IMR-90 (cell line): ENCODE measurements at regions not wholly inside any gene's neighbourhood (a gene's known extent, or its start where the extent isn't known, plus 50 kb on each side); places are given as distances from the start of the nearest gene placed in this dataset.
"Not testable (repeated sequence)": the region's sequence is repeated elsewhere in the genome, so short reads cannot be mapped to it uniquely, and the experiment has no call there.

Experiments
- ATAC-seq: fragments of 200-7000 bp; cut with Tn5 transposase; 2 replicates; pipeline ENCODE4 v1.9.1; 2020; ENCODE audit warnings: low read depth, mild to moderate bottlenecking, moderate library complexity
- BruUV-seq: library from RNA; stranded (reverse); fragments of 400-500 nt; replicated peaks from 2 replicates; lab custom pipeline; 2021; lab: Mats Ljungman, UMichigan
- CTCF ChIA-PET: fragments of 300-600 bp; formaldehyde crosslinking; extraction: SDS; loops from one replicate; lab custom pipeline; 2021; ENCODE audit warnings: antibody characterized with exemption; lab: Yijun Ruan, JAX
- POLR2A ChIA-PET: fragments of 300-600 bp; sonication (Branson Sonifier 250); formaldehyde crosslinking; loops from one replicate; lab custom pipeline; 2022; ENCODE audit warnings: antibody characterized with exemption; ENCODE audit not compliant: unreplicated experiment; lab: Charles Lee
- DNase-seq: peaks from one replicate; pipeline ENCODE4 v3.0.0; 2013
- H2AFZ ChIP-seq: replicated peaks from 2 replicates; pipeline ENCODE3; 2013; ENCODE audit warnings: low read length, mild to moderate bottlenecking; ENCODE audit not compliant: poor library complexity
- H2AK5ac ChIP-seq: 2 replicates; pipeline ENCODE4 v1.6.1; 2013; ENCODE audit warnings: low read depth, low read length, inconsistent platforms
- H2AK9ac ChIP-seq: replicated peaks from 2 replicates; pipeline ENCODE3; 2013; ENCODE audit warnings: mild to moderate bottlenecking, low read depth, low read length, moderate library complexity; ENCODE audit not compliant: poor library complexity
- H2BK120ac ChIP-seq: 2 replicates; pipeline ENCODE4 v1.6.1; 2013; ENCODE audit warnings: low read depth, low read length, inconsistent platforms
- H2BK15ac ChIP-seq: 3 replicates; pipeline ENCODE4 v1.6.1; 2013; ENCODE audit warnings: low read depth, low read length, inconsistent platforms
- H2BK20ac ChIP-seq: 2 replicates; pipeline ENCODE4 v1.6.1; 2013; ENCODE audit warnings: low read depth, mild to moderate bottlenecking, inconsistent platforms, low read length, moderate library complexity
- H2BK5ac ChIP-seq: 2 replicates; pipeline ENCODE4 v1.6.1; 2013; ENCODE audit warnings: mild to moderate bottlenecking, low read depth, low read length, inconsistent platforms; ENCODE audit not compliant: poor library complexity, severe bottlenecking
- H3K14ac ChIP-seq: replicated peaks from 2 replicates; pipeline ENCODE4 v1.6.1; 2013; ENCODE audit warnings: low read depth, low read length, inconsistent platforms
- H3K18ac ChIP-seq: 2 replicates; pipeline ENCODE4 v1.6.1; 2013; ENCODE audit warnings: low read depth, low read length, control low read depth
- H3K23ac ChIP-seq: 2 replicates; pipeline ENCODE4 v1.6.1; 2013; ENCODE audit warnings: low read depth, low read length, inconsistent platforms
- H3K27ac ChIP-seq: 2 replicates; pipeline ENCODE4 v1.5.1; 2013; ENCODE audit warnings: mild to moderate bottlenecking, control low read depth, low read length; ENCODE audit not compliant: insufficient read depth
- H3K27me3 ChIP-seq: 2 replicates; pipeline ENCODE4 v1.6.1; 2013; ENCODE audit warnings: low read length; ENCODE audit not compliant: control insufficient read depth, insufficient read depth
- H3K36me3 ChIP-seq: 2 replicates; pipeline ENCODE4 v1.6.1; 2013; ENCODE audit warnings: low read length, mixed read lengths; ENCODE audit not compliant: control insufficient read depth, insufficient read depth
- H3K4ac ChIP-seq: 2 replicates; pipeline ENCODE4 v1.6.1; 2013; ENCODE audit warnings: low read depth, low read length, inconsistent platforms
- H3K4me1 ChIP-seq: 2 replicates; pipeline ENCODE4 v1.6.1; 2013; ENCODE audit warnings: low read length, mixed read lengths; ENCODE audit not compliant: control insufficient read depth, insufficient read depth
- H3K4me2 ChIP-seq: 2 replicates; pipeline ENCODE4 v1.6.1; 2013; ENCODE audit warnings: low read depth, mild to moderate bottlenecking, control low read depth, low read length, moderate library complexity
- H3K4me3 ChIP-seq: 2 replicates; pipeline ENCODE4 v1.5.1; 2013; ENCODE audit warnings: low read depth, mild to moderate bottlenecking, control low read depth, low read length, moderate library complexity; ENCODE audit not compliant: insufficient read depth
- H3K56ac ChIP-seq: 2 replicates; pipeline ENCODE4 v1.6.1; 2013; ENCODE audit warnings: low read length, inconsistent platforms; ENCODE audit not compliant: insufficient read depth; ENCODE audit errors: extremely low read depth
- H3K79me1 ChIP-seq, 2 experiments: 2 replicates each; pipeline ENCODE4 v1.6.1; 2013; ENCODE audit warnings: low read length in 2 of 2, inconsistent platforms in 1 of 2, low read depth in 1 of 2
- H3K9ac ChIP-seq: 2 replicates; pipeline ENCODE4 v1.6.1; 2013; ENCODE audit warnings: low read depth, low read length, control low read depth
- H3K9me1 ChIP-seq: 2 replicates; pipeline ENCODE4 v1.6.1; 2013; ENCODE audit warnings: low read length, inconsistent platforms; ENCODE audit not compliant: insufficient read depth
- H3K9me3 ChIP-seq: 2 replicates; pipeline ENCODE4 v1.6.1; 2013; ENCODE audit warnings: low read length; ENCODE audit not compliant: control insufficient read depth, insufficient read depth
- H4K20me1 ChIP-seq: 2 replicates; pipeline ENCODE4 v1.6.1; 2013; ENCODE audit warnings: low read length, inconsistent platforms; ENCODE audit not compliant: insufficient read depth
- H4K5ac ChIP-seq: 2 replicates; pipeline ENCODE4 v1.6.1; 2013; ENCODE audit warnings: mild to moderate bottlenecking, low read depth, low read length, control low read depth
- H4K8ac ChIP-seq, 2 experiments: 2 replicates each; pipeline ENCODE4 v1.6.1; 2013; ENCODE audit warnings: low read depth in 2 of 2, low read length in 2 of 2, control low read depth in 1 of 2, inconsistent platforms in 1 of 2
- H4K91ac ChIP-seq: 2 replicates; pipeline ENCODE4 v1.6.1; 2013; ENCODE audit warnings: low read depth, low read length, inconsistent platforms; ENCODE audit not compliant: insufficient read depth
- WGBS, 2 experiments: methylation state at CpG; one replicate each; pipeline versions ENCODE4 v1.1.5 to v1.1.7; 2013; ENCODE audit warnings: missing lambda C conversion rate in 2 of 2; ENCODE audit not compliant: insufficient read length in 1 of 2; ENCODE audit errors: extremely low coverage in 2 of 2; 5-methylcytosine and 5-hydroxymethylcytosine counted together
- dilution Hi-C: fragments of 300-500 bp; cut with HindIII; formaldehyde crosslinking; loops from one replicate; pipeline ENCODE4 v1.14.3; 2018; ENCODE audit warnings: low sequenced_read_pairs; ENCODE audit not compliant: unreplicated experiment
- in situ Hi-C: fragments of 300-500 bp; cut with MboI; formaldehyde crosslinking; loops from 3 replicates; pipeline ENCODE4 v1.14.3; 2019; ENCODE audit warnings: low sequenced_read_pairs, inconsistent platforms, mixed read lengths
- intact Hi-C: fragments of 100-400 bp; cut with micrococcal nuclease; formaldehyde crosslinking; loops from 2 replicates; pipeline ENCODE4 v1.10.0; 2022

DNA sequence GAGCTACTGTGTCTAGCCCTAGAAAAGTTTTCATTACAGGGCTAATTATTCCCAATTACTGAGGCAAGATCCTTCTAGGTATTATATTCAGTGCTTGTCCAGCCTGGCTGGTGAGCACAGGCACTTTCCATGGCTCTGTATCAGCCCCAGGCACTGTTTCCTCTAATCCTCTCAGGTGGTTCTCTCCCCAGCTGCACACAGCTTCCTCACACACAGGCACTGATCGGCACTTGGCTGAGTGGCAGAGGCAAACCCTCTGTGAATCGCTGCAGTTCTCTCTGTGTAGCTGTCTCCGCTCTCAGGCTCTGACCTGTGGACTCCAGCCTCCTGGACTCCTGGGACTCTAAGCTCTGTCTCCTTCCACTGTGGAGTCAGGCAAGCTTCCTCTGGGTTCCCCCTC is 318.1 kb downstream of the KLF13 start:
- ATAC-seq, DNase-seq, H3K4me2 ChIP-seq, H3K36me3 ChIP-seq, H3K27ac ChIP-seq, H4K5ac ChIP-seq, H3K4me1 ChIP-seq, H3K9me3 ChIP-seq, H3K23ac ChIP-seq, H3K4me3 ChIP-seq, H4K91ac ChIP-seq, H3K9ac ChIP-seq, H3K56ac ChIP-seq, H4K20me1 ChIP-seq, H4K8ac ChIP-seq, CTCF ChIA-PET, H3K4ac ChIP-seq, H2AFZ ChIP-seq, in situ Hi-C loops, dilution Hi-C loops, POLR2A ChIA-PET, H2BK5ac ChIP-seq, H3K14ac ChIP-seq, BruUV-seq, H3K9me1 ChIP-seq, H3K27me3 ChIP-seq, H3K18ac ChIP-seq, H2BK120ac ChIP-seq, H3K79me1 ChIP-seq, H2BK15ac ChIP-seq, H2BK20ac ChIP-seq, H2AK9ac ChIP-seq, H2AK5ac ChIP-seq, intact Hi-C loops: not testable (repeated sequence)
- WGBS, 2 experiments, result 80% methylated on average over 1 of the region's 3 CpGs; no CpG with 5 or more reads in 1 of the 2 experiments

- H3K4ac ChIP-seq, H3K23ac ChIP-seq, H3K9ac ChIP-seq, H2AFZ ChIP-seq, in situ Hi-C loops, H2BK15ac ChIP-seq, H3K4me3 ChIP-seq, POLR2A ChIA-PET, H4K5ac ChIP-seq, H3K14ac ChIP-seq, CTCF ChIA-PET, DNase-seq, ATAC-seq, dilution Hi-C loops, H3K36me3 ChIP-seq, H2AK9ac ChIP-seq, H4K20me1 ChIP-seq, H3K9me3 ChIP-seq, H3K27ac ChIP-seq, H3K56ac ChIP-seq, H3K4me2 ChIP-seq, H2BK120ac ChIP-seq, intact Hi-C loops, BruUV-seq, H3K27me3 ChIP-seq, H4K91ac ChIP-seq, H3K79me1 ChIP-seq, H3K18ac ChIP-seq, H3K9me1 ChIP-seq, H2BK5ac ChIP-seq, H2AK5ac ChIP-seq, H2BK20ac ChIP-seq, H4K8ac ChIP-seq, H3K4me1 ChIP-seq: not testable (repeated sequence)
- WGBS, 2 experiments, result no CpG with 5 or more reads among the region's 5 CpGs
Observed at GRCh38 chr15:31647337-31647826, 320.7 kb downstream of the KLF13 start.
